HG02884 (cell line): ENCODE measurements at regions not wholly inside any gene's neighbourhood (a gene's known extent, or its start where the extent isn't known, plus 50 kb on each side); places are given as distances from the start of the nearest gene placed in this dataset.

ENCODE experiments used
- ATAC-seq: cut with Tn5 transposase; IDR thresholded peaks from one replicate; pipeline ENCODE4 v1.9.1; 2021; ENCODE audit warnings: mild to moderate bottlenecking, moderate library complexity; ENCODE audit not compliant: unreplicated experiment

DNA sequence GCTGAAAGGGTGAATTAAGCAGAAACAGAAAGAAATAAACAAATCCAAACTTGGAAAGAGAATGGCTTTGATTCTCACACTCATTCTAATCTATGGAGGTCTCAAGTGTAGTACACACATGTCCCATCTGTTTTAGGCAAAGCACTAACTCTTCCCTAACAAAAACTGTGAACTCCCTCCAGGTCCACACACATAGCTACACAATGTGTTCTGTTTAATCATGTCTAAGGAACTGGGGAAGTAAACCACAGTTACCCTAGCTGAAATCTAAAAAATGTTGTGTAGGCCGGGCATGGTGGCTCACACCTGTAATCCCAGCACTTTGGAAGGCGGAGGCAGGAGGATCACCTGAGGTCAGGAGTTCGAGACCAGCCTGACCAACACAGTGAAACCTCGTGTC lies 118.7 kb upstream of the FST start:
- ATAC-seq = no peak

DNA sequence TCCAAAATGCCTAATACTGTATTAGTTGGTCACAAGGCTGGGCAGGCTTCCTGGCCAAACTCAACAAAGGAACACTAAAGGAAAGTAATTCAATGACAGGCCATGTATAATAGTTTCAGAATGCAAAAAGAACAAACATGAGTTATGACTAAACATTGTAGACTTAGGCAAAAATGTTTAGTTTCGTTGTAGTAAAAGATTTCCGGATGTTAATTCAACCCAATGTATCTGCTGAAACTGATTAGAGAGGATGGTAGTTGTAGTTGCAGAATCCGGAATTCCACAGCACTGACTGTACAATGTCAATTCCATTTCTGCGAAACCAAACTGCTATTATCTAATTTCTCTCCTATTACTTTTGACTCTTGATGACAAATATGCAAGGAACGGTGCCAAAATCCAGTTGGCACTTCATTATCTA lies 117.9 kb upstream of the FST start:
- no peak for ATAC-seq

DNA sequence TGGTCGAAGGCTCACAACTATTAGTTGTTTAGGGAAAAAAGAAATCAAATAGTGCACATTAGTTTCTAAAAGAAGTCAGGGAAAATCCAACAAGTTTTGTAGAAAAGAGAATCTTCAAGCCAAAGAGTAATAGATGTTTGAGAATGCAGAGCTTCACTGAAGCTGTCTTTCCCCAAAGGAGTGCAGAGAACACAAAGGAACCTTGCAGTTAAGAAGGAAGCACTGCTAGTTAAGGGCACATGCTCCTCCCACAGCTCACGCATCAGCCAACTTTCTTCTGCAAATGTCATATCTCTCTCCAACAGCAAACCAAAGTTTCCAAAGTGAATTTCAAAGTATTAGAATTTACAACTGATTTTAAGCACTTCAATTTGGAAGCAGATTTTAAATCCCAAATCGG lies 116.4 kb upstream of the FST start:
- no peak for ATAC-seq

DNA sequence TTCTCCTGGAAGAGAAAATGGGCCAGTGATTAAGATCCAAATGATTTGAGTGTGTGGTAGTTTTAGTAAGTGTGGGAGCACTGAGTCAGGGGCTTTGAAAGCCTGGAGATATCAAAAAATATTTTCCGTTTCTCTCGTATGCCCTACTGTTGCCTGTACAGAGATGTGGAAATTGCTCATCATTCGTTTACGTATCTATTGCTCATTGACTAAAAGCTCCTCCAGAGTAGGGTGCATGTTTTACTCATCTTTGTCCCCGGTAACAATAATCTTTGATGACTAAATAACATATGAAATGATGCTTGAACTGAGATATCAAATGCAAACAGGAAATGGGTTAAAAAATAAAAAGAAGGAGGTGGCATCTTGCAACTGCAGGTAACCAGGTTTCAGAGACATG lies 114.2 kb upstream of the FST start:
- no peak for ATAC-seq

DNA sequence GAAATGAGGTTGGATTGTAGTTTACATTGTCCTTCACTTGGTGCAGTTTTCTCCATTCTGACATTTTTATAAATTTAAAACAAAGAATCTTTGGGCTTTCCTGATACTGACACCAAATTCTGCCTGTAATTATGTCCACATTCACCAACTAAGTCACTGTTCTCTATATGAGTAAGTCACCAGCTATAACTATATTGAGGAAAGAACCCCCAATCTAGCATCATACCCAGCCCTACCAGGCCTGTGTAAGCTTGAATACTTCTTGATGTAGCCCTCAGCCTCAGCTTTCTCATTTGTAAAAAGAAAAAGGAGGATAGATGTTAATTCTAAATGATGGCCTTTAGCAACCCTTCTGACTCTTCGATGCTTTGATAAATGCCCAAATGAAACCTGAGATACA lies 112.7 kb upstream of the FST start:
- no peak for ATAC-seq

DNA sequence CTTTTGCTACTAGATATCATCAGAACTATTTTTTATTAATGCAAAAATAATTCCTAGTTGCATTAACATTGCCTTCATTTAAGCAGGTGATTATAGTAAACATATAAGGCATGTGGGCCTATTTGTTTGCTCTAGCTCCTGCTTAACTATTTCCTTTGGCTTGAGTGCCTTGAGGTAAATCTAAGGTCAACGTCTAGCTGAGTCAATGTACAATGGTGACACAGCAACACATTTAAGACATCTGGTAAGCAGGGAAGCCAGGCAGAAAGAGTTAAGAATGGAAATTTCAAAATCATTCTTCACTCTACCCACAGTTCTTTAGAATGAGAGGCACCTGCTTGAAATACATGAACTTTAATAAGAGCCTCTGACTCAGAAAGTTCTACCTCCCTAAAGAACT lies 111.9 kb upstream of the FST start:
- ATAC-seq = no peak

DNA sequence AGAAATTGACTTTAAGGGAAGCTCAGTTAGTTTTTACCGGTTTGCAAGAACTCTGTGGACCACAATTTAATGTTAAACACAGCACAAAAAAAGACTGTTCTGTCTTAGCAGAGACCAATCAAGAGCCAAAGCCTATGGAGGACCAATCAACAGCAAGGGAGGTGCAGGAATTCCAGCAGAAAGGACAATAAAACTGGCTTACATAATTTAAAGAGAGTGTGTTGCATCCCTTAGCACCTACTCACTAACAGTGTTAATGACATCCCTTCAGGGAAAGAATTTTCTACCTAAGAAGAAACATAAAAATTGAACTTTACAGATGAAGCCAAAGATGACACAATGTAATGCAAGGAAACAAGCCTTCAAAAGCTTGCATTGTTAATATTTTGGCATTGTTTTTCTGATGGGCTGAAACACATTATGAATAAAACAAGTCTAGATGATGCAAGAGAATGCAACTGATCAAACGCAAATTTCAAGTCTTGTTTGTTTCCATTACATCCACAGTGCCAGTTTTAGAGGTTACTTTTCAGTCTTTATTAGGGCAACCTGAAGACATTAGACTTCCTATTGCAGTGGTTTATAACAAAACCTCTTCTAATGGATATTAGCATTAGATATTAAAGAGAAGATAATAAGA lies 111.3 kb upstream of the FST start:
- no peak for ATAC-seq

DNA sequence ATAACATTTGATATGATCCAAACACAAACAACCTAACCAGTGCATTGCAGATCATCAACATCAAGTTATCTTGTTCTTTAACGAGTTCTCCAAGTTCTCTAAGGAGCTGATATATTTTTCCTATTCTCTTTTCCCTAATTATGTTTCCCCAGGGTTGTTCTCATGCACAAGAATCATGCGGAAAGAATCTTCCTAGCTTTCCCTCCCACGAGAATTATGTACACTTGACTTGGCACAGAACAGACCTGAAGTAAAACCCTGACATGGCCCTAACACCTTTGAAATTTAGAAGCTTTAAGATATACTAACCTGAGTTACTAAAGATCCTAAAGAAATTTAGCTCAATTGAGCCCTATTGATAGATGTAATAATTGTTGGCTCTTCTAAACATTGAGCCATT lies 110.7 kb upstream of the FST start:
- no peak for ATAC-seq

DNA sequence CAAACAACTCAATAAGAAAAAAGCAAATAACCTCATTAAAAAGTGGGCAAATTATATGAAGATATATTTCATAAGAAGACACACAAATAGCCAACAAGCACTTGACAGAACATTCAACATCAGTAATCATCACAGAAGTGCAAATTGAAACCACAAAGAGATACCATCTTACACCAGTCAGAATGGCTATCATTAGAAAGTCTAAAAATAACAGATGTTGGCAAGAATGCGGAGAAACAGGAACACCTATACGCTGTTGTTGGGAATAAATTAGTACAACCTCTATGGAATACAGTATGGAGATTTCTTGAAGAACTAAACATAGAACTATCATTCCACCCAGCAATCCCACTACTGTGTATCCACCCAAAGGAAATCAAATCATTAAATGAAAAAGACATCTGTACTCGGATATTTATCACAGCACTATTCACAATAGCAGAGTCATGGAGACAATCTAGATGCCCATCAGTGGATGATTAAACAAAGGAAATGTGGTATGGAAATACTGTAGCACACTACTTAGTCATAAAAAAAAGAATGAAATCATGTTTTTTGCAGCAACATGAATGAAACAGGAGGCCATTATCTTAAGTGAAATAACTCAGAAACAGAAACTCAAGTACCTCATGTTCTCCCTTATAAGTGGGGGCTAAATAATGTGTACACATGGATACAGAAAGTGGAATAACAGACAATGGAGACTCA lies 106.8 kb upstream of the FST start:
- ATAC-seq = no peak

DNA sequence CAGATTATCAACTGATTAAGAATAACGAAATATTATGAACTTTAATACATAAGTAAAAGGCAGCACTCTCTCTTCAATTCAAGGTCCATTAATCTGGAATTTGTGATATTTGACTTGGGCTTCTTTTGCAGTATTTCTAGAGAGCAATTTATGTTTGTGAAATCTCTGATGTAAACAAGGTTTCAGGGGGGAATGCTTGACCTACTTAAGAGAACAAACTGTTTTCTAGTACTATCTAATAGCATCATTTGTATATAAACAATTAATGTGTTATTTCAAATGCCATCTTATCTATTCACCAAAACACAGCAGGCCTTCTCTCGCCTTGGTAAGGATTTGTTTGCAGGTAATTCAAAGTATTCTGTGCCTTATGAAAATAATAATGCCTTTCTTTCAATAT lies 103.6 kb upstream of the FST start:
- ATAC-seq = no peak

DNA sequence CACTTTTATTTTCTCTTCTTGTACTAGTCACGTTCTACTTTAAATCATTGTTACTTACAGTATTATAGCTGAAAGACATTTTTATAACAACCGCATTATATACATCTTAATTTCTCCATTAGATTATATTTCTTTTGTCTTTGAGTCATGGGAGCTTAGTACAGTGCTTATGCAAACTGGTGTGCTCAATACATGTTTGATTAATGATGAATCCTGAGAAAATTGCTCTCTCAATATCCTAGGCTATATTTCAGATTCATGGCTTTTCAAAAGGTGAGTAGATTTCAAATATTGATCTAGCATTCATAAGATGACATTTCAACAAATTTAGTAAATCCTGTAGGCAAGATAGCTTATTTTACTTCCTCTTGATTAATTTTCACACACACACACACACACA lies 102.2 kb upstream of the FST start:
- no peak for ATAC-seq

DNA sequence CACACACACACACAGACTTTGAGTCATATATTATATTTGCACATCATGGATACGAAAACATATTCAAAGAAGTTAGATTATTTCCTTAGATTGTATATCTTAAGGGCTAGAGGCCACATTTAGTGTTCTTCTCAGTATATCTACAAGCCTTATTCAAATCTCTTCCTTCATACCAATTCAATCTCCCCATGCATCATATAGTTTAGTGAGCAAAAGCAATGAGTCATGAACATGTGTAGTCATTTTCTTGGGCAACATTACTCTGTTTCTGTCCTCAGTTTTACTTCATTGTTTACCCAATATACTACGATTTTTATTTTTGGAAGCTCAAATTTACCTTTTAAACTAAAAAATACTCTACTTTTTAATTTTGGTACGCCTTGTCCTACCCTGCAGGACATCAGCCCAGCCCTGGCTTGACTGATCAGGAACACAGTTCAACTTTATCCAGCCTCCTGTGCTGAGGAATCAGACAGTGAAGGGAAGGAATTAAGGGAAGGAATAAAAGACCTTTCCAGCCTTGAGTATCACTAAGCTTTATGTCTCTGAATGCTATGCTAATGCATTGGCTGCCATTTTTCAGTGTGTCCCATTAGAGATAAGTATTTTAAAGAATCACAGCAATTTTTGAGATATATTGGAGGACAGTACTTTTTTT lies 101.7 kb upstream of the FST start:
- no peak for ATAC-seq

DNA sequence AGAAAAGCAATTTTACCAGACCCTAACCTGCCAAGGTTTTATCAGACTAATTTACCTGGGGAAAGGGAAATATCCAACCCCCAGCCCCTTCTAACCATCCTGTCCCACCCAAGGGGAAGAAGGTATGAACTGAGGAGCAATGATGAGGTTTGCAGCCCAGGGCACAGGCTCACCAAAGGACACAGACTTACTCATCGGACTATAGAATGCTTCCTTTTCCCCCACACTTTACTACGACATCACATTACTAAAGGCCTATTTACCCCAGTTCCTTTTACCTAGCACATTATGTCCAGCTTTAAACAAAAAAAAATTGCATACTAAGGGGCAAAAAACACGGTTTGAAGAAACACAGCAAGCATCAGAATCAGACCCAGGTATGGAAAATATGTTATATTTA lies 94.1 kb upstream of the FST start:
- ATAC-seq = no peak

DNA sequence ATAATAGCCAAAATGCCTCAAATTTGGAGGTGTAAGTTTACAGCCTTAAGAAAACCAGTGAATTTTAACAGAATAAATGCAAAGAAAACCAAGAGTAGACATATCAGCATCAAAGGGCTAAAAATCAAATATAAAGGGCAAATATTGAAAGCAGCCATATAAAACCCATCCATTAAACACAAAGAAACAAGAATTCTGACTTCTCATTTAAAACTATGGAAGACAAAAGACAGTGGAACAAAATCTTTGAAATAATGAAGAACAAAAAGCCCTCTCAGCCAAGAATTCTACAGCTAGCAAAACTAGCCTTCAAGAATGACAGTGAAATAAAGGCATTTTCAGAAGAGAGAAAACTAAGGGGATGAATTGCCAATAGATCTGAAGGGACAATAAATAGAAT lies 91.3 kb upstream of the FST start:
- ATAC-seq = no peak

DNA sequence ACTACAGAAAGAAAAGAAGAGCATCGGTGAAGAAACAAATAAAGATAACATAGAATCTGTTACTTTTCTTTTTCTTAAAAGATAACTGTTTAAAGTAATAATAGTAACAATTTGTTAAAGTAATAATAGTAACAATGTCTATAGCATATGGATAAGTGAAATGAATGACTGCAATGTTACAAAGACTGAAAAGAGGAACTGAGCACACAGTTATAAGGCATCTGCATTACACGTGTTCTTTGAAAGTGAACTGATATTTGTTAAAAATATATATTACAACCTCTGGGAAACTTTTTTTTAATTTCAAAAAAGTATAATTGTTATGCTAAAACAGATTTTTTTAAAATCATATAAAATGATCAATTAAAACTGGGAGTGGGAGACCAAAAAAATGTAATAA lies 88.4 kb upstream of the FST start:
- peak; percentile 90 for ATAC-seq

DNA sequence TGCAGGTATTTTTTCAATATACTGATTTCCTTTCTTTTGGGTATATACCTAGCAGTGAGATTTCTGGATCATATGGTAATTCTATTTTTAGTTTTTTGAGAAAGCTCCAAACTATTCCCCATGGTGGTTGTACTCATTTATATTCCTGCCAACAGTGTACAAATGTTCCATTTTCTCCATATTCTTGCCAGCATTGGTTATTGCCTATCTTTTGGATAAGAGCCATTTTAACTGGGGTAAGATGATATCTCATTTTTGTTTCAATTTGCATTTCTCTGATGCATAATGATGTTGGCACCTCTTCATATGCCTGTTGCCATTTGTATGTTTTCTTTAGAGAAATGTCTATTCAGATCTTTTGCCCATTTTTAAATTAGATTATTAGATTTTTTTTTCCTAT lies 85.6 kb upstream of the FST start:
- ATAC-seq = no peak

DNA sequence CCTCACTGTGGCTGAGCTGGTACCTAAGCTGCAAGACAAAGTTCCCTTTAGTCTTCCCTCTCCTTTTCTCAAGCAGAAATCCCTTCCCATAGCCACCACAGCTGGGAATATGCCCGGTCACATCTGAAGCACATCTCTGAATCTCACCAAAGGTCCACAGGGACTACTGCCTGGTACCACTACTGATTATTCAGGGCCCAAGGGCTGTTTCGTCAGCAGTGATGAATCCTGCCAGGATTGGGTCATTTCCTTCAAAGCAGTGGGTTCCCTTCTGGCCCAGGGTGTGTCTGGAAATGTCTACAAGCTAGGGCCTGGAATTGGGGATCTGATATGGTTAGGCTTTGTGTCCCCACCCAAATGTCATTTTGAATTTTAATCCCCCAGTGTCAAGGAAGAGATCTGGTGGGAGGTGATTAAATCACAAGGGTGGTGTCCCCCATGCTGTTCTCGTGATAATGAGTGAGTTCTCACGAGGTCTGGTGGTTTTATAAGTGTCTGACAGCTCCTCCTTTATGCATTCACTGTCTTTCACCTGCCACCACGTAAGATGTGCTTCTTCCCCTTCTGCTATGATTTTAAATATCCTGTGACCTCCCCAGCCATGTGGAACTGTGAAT lies 83.2 kb upstream of the FST start:
- ATAC-seq = no peak

DNA sequence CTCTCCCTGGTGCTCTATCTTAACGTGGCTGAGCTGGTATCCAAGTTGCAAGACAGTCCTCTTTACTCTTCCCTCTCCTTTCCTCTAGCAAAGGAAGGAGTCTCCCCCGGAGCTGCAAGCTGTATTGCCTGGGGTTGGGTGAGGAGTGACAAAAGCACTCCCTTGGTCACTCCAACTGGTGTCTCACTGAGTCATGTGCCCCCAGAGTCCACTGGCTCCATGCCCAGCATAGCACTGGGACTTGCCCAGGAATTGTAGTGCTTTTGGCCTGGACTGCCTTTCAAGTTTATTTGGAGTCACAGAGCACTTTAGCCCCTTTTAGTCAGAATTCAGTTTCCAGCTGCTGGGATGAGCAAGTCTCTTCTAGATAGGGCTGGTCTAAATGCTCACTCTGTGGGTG lies 82.6 kb upstream of the FST start:
- ATAC-seq = no peak

DNA sequence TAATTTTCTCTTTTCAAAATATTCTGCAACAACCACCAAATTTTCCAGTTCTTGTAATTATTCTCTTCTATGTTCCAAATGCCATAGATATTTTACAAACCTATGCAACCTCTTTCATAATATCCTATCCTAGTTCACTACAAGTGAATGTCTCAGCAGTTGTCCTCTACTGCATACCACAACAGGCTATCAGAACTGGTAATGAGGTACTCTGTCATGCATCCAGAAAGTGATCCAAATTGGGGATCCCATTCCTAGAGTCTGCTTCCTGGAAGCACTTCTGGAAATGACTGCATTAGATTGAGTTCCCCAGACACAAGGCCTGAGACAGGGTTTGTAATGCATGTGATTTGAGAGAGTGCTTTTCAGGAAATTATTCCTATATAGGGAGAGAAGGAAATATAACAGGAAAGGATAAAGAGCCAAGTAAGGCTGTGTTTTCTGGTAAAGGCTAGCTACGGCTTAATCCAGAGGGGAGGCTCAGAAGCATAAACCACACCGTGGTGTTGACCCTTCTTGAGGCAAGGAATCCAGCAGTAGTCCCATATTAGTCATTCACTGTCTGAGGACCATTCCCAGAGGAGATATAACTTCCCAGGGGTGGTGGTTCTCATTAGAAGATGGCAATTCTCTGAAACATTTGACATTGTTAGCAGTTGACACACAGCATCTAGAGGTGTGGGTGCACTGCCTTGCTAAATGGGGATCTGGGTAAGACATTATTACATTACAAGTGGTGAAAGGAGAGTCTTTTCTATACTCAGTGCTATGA lies 80.3 kb upstream of the FST start:
- ATAC-seq = no peak

DNA sequence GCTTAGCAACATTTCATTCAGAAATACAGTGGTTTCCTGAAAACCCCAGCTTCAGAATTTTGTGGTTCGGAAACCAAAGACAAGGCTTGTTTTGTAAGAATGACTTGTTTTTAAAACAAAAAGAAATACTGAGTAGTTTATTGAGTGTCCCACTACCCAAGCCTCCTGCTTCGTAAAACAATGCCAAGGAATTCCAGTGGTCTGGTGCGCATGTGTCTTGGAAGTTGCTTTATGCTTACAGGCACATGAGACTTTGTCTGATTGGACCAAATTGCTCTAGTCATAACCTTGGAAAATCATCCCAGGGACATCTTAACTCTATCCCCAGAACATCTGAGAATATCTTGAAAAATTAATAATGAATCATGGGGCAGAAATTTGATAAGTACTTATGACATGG lies 77.1 kb upstream of the FST start:
- no peak for ATAC-seq

DNA sequence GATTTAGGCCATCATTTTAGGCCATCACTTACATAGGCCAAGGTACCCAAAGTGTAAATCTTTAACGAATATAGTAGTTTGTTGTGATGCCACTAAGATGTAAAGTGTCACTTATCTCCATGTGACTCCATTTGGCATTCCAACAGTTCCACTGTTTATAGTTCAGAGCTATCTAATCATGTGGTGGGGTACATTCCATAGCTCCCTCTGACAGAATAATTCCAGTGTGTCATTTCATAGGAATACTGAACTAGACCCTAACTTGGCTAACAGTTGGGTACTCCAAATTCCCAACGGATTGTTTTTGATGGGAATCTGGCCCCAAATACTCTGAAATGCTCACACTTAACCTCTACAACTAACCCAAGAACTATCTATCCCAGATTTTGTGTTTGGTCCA lies 76.7 kb upstream of the FST start:
- ATAC-seq = no peak
